ENCODE measurements at regions not wholly inside any gene's neighbourhood (a gene's known extent, or its start where the extent isn't known, plus 50 kb on each side); places are given as distances from the start of the nearest gene placed in this dataset.

DNA sequence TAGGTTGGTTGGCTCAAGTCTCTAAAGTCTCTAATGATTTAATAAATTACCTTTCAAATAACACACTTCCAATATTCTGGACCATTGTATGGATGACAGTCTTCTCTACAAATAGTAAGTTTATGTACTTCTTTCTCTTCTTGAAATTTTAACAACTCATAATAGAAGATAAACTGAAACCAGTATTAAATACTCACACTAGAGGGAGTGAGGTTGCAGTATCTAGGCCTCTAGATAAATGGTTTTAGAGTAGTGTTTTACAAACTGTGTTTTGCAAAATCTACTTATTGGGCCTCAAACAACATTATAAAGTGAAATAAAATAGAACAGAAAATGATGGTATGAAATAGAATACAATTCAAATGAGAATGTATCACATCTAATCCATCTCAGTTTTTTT is 479.9 kb upstream of the BRINP3 start:
- TF ChIP-seq POLR2AphosphoS5 (IDR thresholded peaks at IDR 0.05) (no peak), POLR2A (IDR thresholded peaks at IDR 0.05) (no peak)
